Heart left ventricle (tissue), 13 donors: ENCODE measurements at regions not wholly inside any gene's neighbourhood (a gene's known extent, or its start where the extent isn't known, plus 50 kb on each side); places are given as distances from the start of the nearest gene placed in this dataset.

Source experiments
- POLR2A ChIP-seq, 2 donors: fragments of 450-650 bp; IDR thresholded peaks; one replicate each; pipeline ENCODE4 v1.6.1; 2017; ENCODE audit warnings: antibody characterized with exemption in 2 of 2, mild to moderate bottlenecking in 2 of 2, moderate library complexity in 2 of 2
- TF ChIP-seq, protein P1 (sequence below), 12 donors: fragments of 200-600 bp; sonication (generic) in 4 of 12; IDR thresholded peaks; one replicate each; pipeline versions ENCODE4 v1.5.0 to v1.8.0; 2018 to 2022; ENCODE audit warnings: antibody characterized with exemption in 12 of 12, mild to moderate bottlenecking in 5 of 12
- donor health status: ischemic (EF 13 %, LVEDD 7.1; RV severe dilation, severe dysfunction).
- donor health status: DM: no; HTN: yes; CAD: no.
- donor health status: DM: no; HTN: no; CAD: no.
- donor health status: ischemic (EF 25% LVEDD 6.9; RV normal size, moderate dysfunction).
- donor health status: ischemic (EF 25% LVEDD 5.7; RV mildly dilated, moderate dysfunction).
- donor health status: ischemic (EF 35%, LVEDD 5.7; RV mildly dilated, moderate dysfunction).
- donor health status: nonischemic (EF 11% LVEDD 7.7; RV severe dilation, severe dysfunction).
- donor health status: DM: yes; HTN: yes; CAD: no.
- donor health status: PGD.
- donor health status: ischemic (EF 29% LVEDD 5.4; RV normal size, mild dysfunction).
- donor health status: nonischemic (EF 23%, LVEDD 6.1; RV moderate dilation, normal function).

DNA sequence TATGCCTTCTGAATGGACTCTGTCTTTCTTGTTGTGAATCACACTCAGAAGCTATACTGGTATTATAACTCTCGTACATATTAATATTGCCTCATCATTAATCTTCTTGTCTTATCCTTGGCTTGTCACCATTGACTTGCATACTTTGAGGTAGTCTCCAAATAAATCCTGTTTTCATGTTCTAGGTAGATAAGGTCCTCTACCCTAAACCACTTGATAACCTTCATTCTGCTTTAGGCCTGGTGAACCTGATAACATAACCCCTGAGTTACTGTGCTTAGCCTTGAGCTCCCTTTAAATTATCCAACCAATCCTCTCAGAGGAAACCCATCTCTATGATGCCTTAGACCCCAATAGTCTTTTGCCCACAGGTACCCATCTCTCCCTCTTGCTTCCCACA lies 1162.3 kb downstream of the SLITRK1 start:
- TF ChIP-seq, protein P1, sequence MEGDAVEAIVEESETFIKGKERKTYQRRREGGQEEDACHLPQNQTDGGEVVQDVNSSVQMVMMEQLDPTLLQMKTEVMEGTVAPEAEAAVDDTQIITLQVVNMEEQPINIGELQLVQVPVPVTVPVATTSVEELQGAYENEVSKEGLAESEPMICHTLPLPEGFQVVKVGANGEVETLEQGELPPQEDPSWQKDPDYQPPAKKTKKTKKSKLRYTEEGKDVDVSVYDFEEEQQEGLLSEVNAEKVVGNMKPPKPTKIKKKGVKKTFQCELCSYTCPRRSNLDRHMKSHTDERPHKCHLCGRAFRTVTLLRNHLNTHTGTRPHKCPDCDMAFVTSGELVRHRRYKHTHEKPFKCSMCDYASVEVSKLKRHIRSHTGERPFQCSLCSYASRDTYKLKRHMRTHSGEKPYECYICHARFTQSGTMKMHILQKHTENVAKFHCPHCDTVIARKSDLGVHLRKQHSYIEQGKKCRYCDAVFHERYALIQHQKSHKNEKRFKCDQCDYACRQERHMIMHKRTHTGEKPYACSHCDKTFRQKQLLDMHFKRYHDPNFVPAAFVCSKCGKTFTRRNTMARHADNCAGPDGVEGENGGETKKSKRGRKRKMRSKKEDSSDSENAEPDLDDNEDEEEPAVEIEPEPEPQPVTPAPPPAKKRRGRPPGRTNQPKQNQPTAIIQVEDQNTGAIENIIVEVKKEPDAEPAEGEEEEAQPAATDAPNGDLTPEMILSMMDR (IDR thresholded peaks at IDR 0.05) = no peak
- TF ChIP-seq POLR2A (IDR thresholded peaks at IDR 0.05) = no peak
